ENCODE measurements at regions not wholly inside any gene's neighbourhood (a gene's known extent, or its start where the extent isn't known, plus 50 kb on each side); places are given as distances from the start of the nearest gene placed in this dataset.

- peak; percentile 55 for DNase-seq (ENCODE audit: low read depth, low spot score)
- Mint-ChIP-seq H3K4me1 (peaks cover 14% of the 10 kb centered on the region), H3K9me3 (no peaks in the 10 kb centered on the region), H3K36me3 (ENCODE audit: low read depth) (no peaks in the 10 kb centered on the region), H3K27ac (ENCODE audit: unreplicated experiment) (peak overlapping the region; percentile 95), H3K4me3 (no peak overlapping the region), H3K27me3 (ENCODE audit: low read depth) (no peaks in the 10 kb centered on the region)
- TF ChIP-seq CTCF (conservative IDR thresholded peaks at IDR 0.05), result no peak
Observed at GRCh38 chr2:16012626-16013358, 72.4 kb downstream of the MYCN start.

GRCh38 chr2:16012029-16012596 is 71.8 kb downstream of the MYCN start:
- no peaks in the 10 kb centered on the region for H3K36me3 Mint-ChIP-seq (ENCODE audit: low read depth)
- TF ChIP-seq CTCF (conservative IDR thresholded peaks at IDR 0.05), result no peak
- H3K4me1 Mint-ChIP-seq, result peaks cover 12% of the 10 kb centered on the region
- no peak overlapping the region for H3K4me3 Mint-ChIP-seq
- H3K27me3 Mint-ChIP-seq (ENCODE audit: low read depth), result no peaks in the 10 kb centered on the region
- peak overlapping the region; percentile 35 for H3K27ac Mint-ChIP-seq (ENCODE audit: unreplicated experiment)
- no peak for DNase-seq (ENCODE audit: low read depth, low spot score)
- no peaks in the 10 kb centered on the region for H3K9me3 Mint-ChIP-seq

GRCh38 chr2:16011621-16011960 is 71.2 kb downstream of the MYCN start:
- no peak overlapping the region for H3K27ac Mint-ChIP-seq (ENCODE audit: unreplicated experiment)
- no peaks in the 10 kb centered on the region for H3K36me3 Mint-ChIP-seq (ENCODE audit: low read depth)
- no peak for DNase-seq (ENCODE audit: low read depth, low spot score)
- no peaks in the 10 kb centered on the region for H3K27me3 Mint-ChIP-seq (ENCODE audit: low read depth)
- TF ChIP-seq CTCF (conservative IDR thresholded peaks at IDR 0.05), result no peak
- H3K9me3 Mint-ChIP-seq, result no peaks in the 10 kb centered on the region
- no peak overlapping the region for H3K4me3 Mint-ChIP-seq
- peaks cover 18% of the 10 kb centered on the region for H3K4me1 Mint-ChIP-seq

GRCh38 chr2:16010951-16011620 is 70.7 kb downstream of the MYCN start:
- H3K4me1 Mint-ChIP-seq, result peaks cover 22% of the 10 kb centered on the region
- DNase-seq (ENCODE audit: low read depth, low spot score), result no peak
- H3K4me3 Mint-ChIP-seq, result no peak overlapping the region
- no peaks in the 10 kb centered on the region for H3K27me3 Mint-ChIP-seq (ENCODE audit: low read depth)
- H3K9me3 Mint-ChIP-seq, result no peaks in the 10 kb centered on the region
- H3K36me3 Mint-ChIP-seq (ENCODE audit: low read depth), result no peaks in the 10 kb centered on the region
- H3K27ac Mint-ChIP-seq (ENCODE audit: unreplicated experiment), result no peak overlapping the region
- TF ChIP-seq CTCF (conservative IDR thresholded peaks at IDR 0.05), result no peak

GRCh38 chr2:16010011-16010410 is 69.7 kb downstream of the MYCN start:
- no peaks in the 10 kb centered on the region for H3K27me3 Mint-ChIP-seq (ENCODE audit: low read depth)
- no peaks in the 10 kb centered on the region for H3K9me3 Mint-ChIP-seq
- H3K4me1 Mint-ChIP-seq, result peaks cover 26% of the 10 kb centered on the region
- no peak overlapping the region for H3K27ac Mint-ChIP-seq (ENCODE audit: unreplicated experiment)
- no peak overlapping the region for H3K4me3 Mint-ChIP-seq
- H3K36me3 Mint-ChIP-seq (ENCODE audit: low read depth), result no peaks in the 10 kb centered on the region
- no peak for DNase-seq (ENCODE audit: low read depth, low spot score)
- TF ChIP-seq CTCF (conservative IDR thresholded peaks at IDR 0.05), result no peak

All from neural crest cell (in vitro differentiated cells).